Endothelial cell of umbilical vein (primary cell): ENCODE measurements at regions not wholly inside any gene's neighbourhood (a gene's known extent, or its start where the extent isn't known, plus 50 kb on each side); places are given as distances from the start of the nearest gene placed in this dataset.

Experiments
- BruUV-seq: library from RNA; stranded (reverse); fragments of 400-500 nt; replicated peaks from 2 replicates; lab custom pipeline; 2021; lab: Mats Ljungman, UMichigan
- CTCF ChIA-PET: fragments of 300-600, 350-600 bp; sonication (Branson Sonifier 250); formaldehyde crosslinking; loops from one replicate; lab custom pipeline; 2021; ENCODE audit warnings: antibody characterized with exemption, inconsistent platforms; lab: Charles Lee
- POLR2A ChIA-PET: fragments of 300-600, 350-600 bp; sonication (Branson Sonifier 250); formaldehyde crosslinking; loops from one replicate; lab custom pipeline; 2021; ENCODE audit warnings: antibody characterized with exemption, inconsistent platforms; lab: Charles Lee
- DNase-seq: peaks from one replicate; pipeline ENCODE4 v3.0.0-alpha.2; 2011; ENCODE audit warnings: low read depth, low spot score
- FAIRE-seq: peaks from 2 replicates; lab custom pipeline; 2011; peaks lifted over from hg19 to GRCh38; lab: Jason Lieb, UNC
- H2AFZ ChIP-seq: 2 replicates; pipeline ENCODE4 v1.6.0; 2012; ENCODE audit warnings: low read depth, low read length, control low read depth, inconsistent platforms
- H3K27ac ChIP-seq: 2 replicates; pipeline ENCODE4 v1.5.1; 2011; ENCODE audit warnings: low read depth, mild to moderate bottlenecking, control low read depth, low read length, moderate library complexity; ENCODE audit not compliant: insufficient read depth
- H3K27me3 ChIP-seq, 2 experiments: 2 replicates each; pipeline versions ENCODE4 v1.6.0 to v1.6.1; 2011; ENCODE audit warnings: low read length in 2 of 2, mixed read lengths in 1 of 2; ENCODE audit not compliant: control insufficient read depth in 2 of 2, insufficient read depth in 2 of 2
- H3K36me3 ChIP-seq, 2 experiments: 2 replicates in 1 of 2; 3 replicates in 1 of 2; pipeline ENCODE4 v1.5.1; 2011; ENCODE audit warnings: low read length in 2 of 2, mild to moderate bottlenecking in 1 of 2, moderate library complexity in 1 of 2; ENCODE audit not compliant: control insufficient read depth in 2 of 2, insufficient read depth in 2 of 2; ENCODE audit errors: extremely low read depth in 1 of 2
- H3K4me1 ChIP-seq: 3 replicates; pipeline ENCODE4 v1.5.1; 2011; ENCODE audit warnings: mild to moderate bottlenecking, low read length; ENCODE audit not compliant: control insufficient read depth, insufficient read depth; ENCODE audit errors: extremely low read depth
- H3K4me2 ChIP-seq: 2 replicates; pipeline ENCODE4 v1.6.1; 2011; ENCODE audit warnings: low read length, control low read depth, mixed read lengths; ENCODE audit not compliant: insufficient read depth
- H3K4me3 ChIP-seq, 3 experiments: fragments of 200-600 bp in 1 of 3; sonication (generic), shearing (Covaris generic) in 1 of 3; replicated peaks in 1 of 3; 2 replicates each; pipeline ENCODE4 v1.5.1; 2011 to 2016; ENCODE audit warnings: control low read depth in 3 of 3, low read length in 3 of 3, mild to moderate bottlenecking in 2 of 3, inconsistent platforms in 1 of 3, low read depth in 1 of 3, moderate library complexity in 1 of 3; ENCODE audit not compliant: insufficient read depth in 1 of 3
- H3K79me2 ChIP-seq: 2 replicates; pipeline ENCODE4 v1.6.0; 2012; ENCODE audit warnings: low read length, inconsistent platforms; ENCODE audit not compliant: control insufficient read depth, insufficient read depth
- H3K9ac ChIP-seq: replicated peaks from 2 replicates; pipeline ENCODE3; 2011; ENCODE audit warnings: low read length, control low read depth; ENCODE audit not compliant: insufficient read depth; ENCODE audit errors: extremely low read depth
- H3K9me1 ChIP-seq: replicated peaks from 3 replicates; pipeline ENCODE4 v1.6.0; 2011; ENCODE audit warnings: mild to moderate bottlenecking, low read length; ENCODE audit not compliant: control insufficient read depth, insufficient read depth; ENCODE audit errors: extremely low read depth
- H3K9me3 ChIP-seq: replicated peaks from 2 replicates; pipeline ENCODE4 v1.5.1; 2012; ENCODE audit warnings: low read length, inconsistent platforms; ENCODE audit not compliant: control insufficient read depth, insufficient read depth
- H4K20me1 ChIP-seq: replicated peaks from 2 replicates; pipeline ENCODE3; 2011; ENCODE audit warnings: mild to moderate bottlenecking, low read length; ENCODE audit not compliant: control insufficient read depth, insufficient read depth; ENCODE audit errors: extremely low read depth
- EZH2 ChIP-seq: IDR thresholded peaks from 2 replicates; pipeline ENCODE4 v1.6.1; 2012; ENCODE audit warnings: borderline replicate concordance, low read depth, mild to moderate bottlenecking, moderate library complexity, low read length, inconsistent platforms; ENCODE audit not compliant: severe bottlenecking
- FOS ChIP-seq: IDR thresholded peaks from 2 replicates; pipeline ENCODE4 v1.6.1; 2011; ENCODE audit warnings: mild to moderate bottlenecking, low read length, moderate library complexity, borderline replicate concordance; ENCODE audit not compliant: insufficient read depth
- JUN ChIP-seq: IDR thresholded peaks from 2 replicates; pipeline ENCODE4 v1.6.1; 2011; ENCODE audit warnings: borderline replicate concordance, low read depth; ENCODE audit not compliant: insufficient read length, insufficient read depth
- MAX ChIP-seq: IDR thresholded peaks from 2 replicates; pipeline ENCODE4 v1.6.1; 2011; ENCODE audit not compliant: insufficient read depth, insufficient read length
- MYC ChIP-seq: IDR thresholded peaks from one replicate; pipeline ENCODE4 v1.6.1; 2011; ENCODE audit warnings: mild to moderate bottlenecking, low read depth, low read length
- dilution Hi-C: fragments of 300-500 bp; cut with MboI; formaldehyde crosslinking; loops from one replicate; pipeline ENCODE4 v1.15.0; 2019; ENCODE audit warnings: low sequenced_read_pairs; ENCODE audit not compliant: extremely low pct_ligation_motif_present
- intact Hi-C: fragments of 100-400 bp; cut with micrococcal nuclease; formaldehyde crosslinking; loops from one replicate; pipeline ENCODE4 v1.10.0; 2022

- no peak overlapping the region for H2AFZ ChIP-seq
- POLR2A ChIA-PET = no interaction called here
- FAIRE-seq = no peak
- no peaks in the 10 kb centered on the region for H4K20me1 ChIP-seq
- H3K4me2 ChIP-seq = no peak overlapping the region
- TF ChIP-seq EZH2 (no peak), MYC (no peak)
- dilution Hi-C loops (no loop called here), intact Hi-C loops (no loop called here)
- DNase-seq = no peak
- no peaks in the 10 kb centered on the region for H3K4me1 ChIP-seq
- no peaks in the 10 kb centered on the region for H3K36me3 ChIP-seq
- no peaks in the 10 kb centered on the region for H3K9me1 ChIP-seq
- H3K4me3 ChIP-seq = no peak overlapping the region
- H3K79me2 ChIP-seq = no peaks in the 10 kb centered on the region
- no peak overlapping the region for H3K27ac ChIP-seq
- CTCF ChIA-PET = no interaction called here
- H3K9ac ChIP-seq = no peak overlapping the region
- no peaks in the 10 kb centered on the region for H3K27me3 ChIP-seq
- no peaks in the 10 kb centered on the region for H3K9me3 ChIP-seq
- BruUV-seq = no TSS peak
Observed at GRCh38 chr1:229209816-229210215, 61.1 kb upstream of the RAB4A start.

- H3K4me3 ChIP-seq = no peak overlapping the region
- H3K27ac ChIP-seq = no peak overlapping the region
- H3K4me1 ChIP-seq = no peaks in the 10 kb centered on the region
- H3K79me2 ChIP-seq = no peaks in the 10 kb centered on the region
- no peak for FAIRE-seq
- no peak overlapping the region for H2AFZ ChIP-seq
- no peaks in the 10 kb centered on the region for H4K20me1 ChIP-seq
- H3K4me2 ChIP-seq = no peak overlapping the region
- H3K9me3 ChIP-seq = no peaks in the 10 kb centered on the region
- no peak for DNase-seq
- TF ChIP-seq MAX (no peak), JUN (no peak), FOS (no peak)
- H3K36me3 ChIP-seq = no peaks in the 10 kb centered on the region
- no peak overlapping the region for H3K9ac ChIP-seq
- dilution Hi-C loops (no loop called here), intact Hi-C loops (no loop called here)
- no TSS peak for BruUV-seq
- H3K9me1 ChIP-seq = no peaks in the 10 kb centered on the region
- POLR2A ChIA-PET = no interaction called here
- H3K27me3 ChIP-seq = no peaks in the 10 kb centered on the region
- CTCF ChIA-PET = no interaction called here
Observed at GRCh38 chr1:229210844-229211243, 60.1 kb upstream of the RAB4A start.
